PC-3 (cell line): ENCODE measurements at regions not wholly inside any gene's neighbourhood (a gene's known extent, or its start where the extent isn't known, plus 50 kb on each side); places are given as distances from the start of the nearest gene placed in this dataset.

Experiments
- EZH2phosphoT487 ChIP-seq: fragments of 300-600 bp; sonication (generic); IDR thresholded peaks from 2 replicates; pipeline ENCODE4 v1.6.1; 2018; ENCODE audit warnings: mild to moderate bottlenecking, antibody characterized with exemption, low read length, borderline replicate concordance
- TF ChIP-seq, protein P1 (sequence below): fragments of 300-600 bp; sonication (generic); conservative IDR thresholded peaks from 2 replicates; pipeline ENCODE4 v1.5.1; 2017; ENCODE audit warnings: antibody characterized with exemption, low read depth, mild to moderate bottlenecking, low read length

- TF ChIP-seq, protein P1, sequence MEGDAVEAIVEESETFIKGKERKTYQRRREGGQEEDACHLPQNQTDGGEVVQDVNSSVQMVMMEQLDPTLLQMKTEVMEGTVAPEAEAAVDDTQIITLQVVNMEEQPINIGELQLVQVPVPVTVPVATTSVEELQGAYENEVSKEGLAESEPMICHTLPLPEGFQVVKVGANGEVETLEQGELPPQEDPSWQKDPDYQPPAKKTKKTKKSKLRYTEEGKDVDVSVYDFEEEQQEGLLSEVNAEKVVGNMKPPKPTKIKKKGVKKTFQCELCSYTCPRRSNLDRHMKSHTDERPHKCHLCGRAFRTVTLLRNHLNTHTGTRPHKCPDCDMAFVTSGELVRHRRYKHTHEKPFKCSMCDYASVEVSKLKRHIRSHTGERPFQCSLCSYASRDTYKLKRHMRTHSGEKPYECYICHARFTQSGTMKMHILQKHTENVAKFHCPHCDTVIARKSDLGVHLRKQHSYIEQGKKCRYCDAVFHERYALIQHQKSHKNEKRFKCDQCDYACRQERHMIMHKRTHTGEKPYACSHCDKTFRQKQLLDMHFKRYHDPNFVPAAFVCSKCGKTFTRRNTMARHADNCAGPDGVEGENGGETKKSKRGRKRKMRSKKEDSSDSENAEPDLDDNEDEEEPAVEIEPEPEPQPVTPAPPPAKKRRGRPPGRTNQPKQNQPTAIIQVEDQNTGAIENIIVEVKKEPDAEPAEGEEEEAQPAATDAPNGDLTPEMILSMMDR, result no peak
- no peak for TF ChIP-seq EZH2phosphoT487
These were observed 578.4 kb downstream of the ZIC1 start for GRCh38 chr3:147987549-147987948.
